DLD1 (cell line): ENCODE measurements at regions not wholly inside any gene's neighbourhood (a gene's known extent, or its start where the extent isn't known, plus 50 kb on each side); places are given as distances from the start of the nearest gene placed in this dataset.
"Not testable (repeated sequence)": the region's sequence is repeated elsewhere in the genome, so short reads cannot be mapped to it uniquely, and the experiment has no call there.

Experiments used
- in situ Hi-C: cut with HindIII; loops from 2 replicates; pipeline ENCODE4 v1.10.0; 2017; ENCODE audit warnings: low sequenced_read_pairs

GRCh38 chr12:54716261-54716660 is 68.1 kb upstream of the DCD start:
- in situ Hi-C loops = no loop called here

GRCh38 chr12:54713876-54714275 is 65.7 kb upstream of the DCD start:
- in situ Hi-C loops = not testable (repeated sequence)

GRCh38 chr12:54711669-54712068 is 63.5 kb upstream of the DCD start:
- in situ Hi-C loops = no loop called here

GRCh38 chr12:54708826-54709225 is 60.7 kb upstream of the DCD start:
- in situ Hi-C loops = no loop called here

GRCh38 chr12:54704202-54704601 is 56.0 kb upstream of the DCD start:
- in situ Hi-C loops = no loop called here

GRCh38 chr12:54701940-54702592 is 53.9 kb upstream of the DCD start:
- in situ Hi-C loops = no loop called here

- in situ Hi-C loops = no loop called here
These were observed 52.7 kb upstream of the DCD start for GRCh38 chr12:54700849-54701248.

- in situ Hi-C loops = no loop called here
These were observed 52.1 kb upstream of the DCD start for GRCh38 chr12:54700301-54700700.
